ENCODE measurements at regions not wholly inside any gene's neighbourhood (a gene's known extent, or its start where the extent isn't known, plus 50 kb on each side); places are given as distances from the start of the nearest gene placed in this dataset.

DNA sequence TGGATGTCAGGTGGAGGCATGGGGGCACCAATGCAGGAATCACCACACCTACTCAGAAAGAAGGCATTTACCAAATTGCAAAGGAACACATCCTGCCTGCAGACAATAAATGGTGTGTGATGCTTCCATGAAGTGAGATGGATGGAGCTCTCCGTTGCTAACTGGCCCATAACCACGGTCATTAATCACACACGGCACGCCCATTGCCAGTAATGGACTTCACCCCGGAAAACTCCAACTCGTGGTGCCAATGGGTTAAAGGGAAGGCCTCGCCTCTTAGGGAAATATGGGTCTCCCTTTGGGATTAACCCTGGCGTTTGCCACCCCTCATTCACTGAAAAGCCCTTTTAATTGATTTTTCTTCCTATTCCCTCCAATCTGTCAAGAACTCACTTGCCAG is 443.1 kb upstream of the DAB1 start:
- Histone ChIP-seq H3K4me1 (ENCODE audit: control insufficient read depth, insufficient read depth, low read length, unreplicated experiment) (no peaks in the 10 kb centered on the region), H3K79me2 (ENCODE audit: control insufficient read depth, insufficient read depth, low read length, unreplicated experiment) (no peaks in the 10 kb centered on the region), H2AFZ (ENCODE audit: low read length, unreplicated experiment) (no peak overlapping the region), H3K27me3 (ENCODE audit: insufficient read depth, low read length) (no peaks in the 10 kb centered on the region), H3K36me3 (ENCODE audit: insufficient read depth, low read length) (no peaks in the 10 kb centered on the region), H3K27ac (ENCODE audit: low read depth, low read length) (no peak overlapping the region), H3K4me3 (ENCODE audit: low read depth, low read length) (no peak overlapping the region)

GRCh38 chr1:57860931-57861565 is 437.2 kb upstream of the DAB1 start:
- H3K27ac ChIP-seq (ENCODE audit: low read depth, low read length), result no peak overlapping the region
- H3K4me3 ChIP-seq (ENCODE audit: low read depth, low read length), result no peak overlapping the region
- H3K36me3 ChIP-seq (ENCODE audit: insufficient read depth, low read length), result no peaks in the 10 kb centered on the region
- H3K27me3 ChIP-seq (ENCODE audit: insufficient read depth, low read length), result no peaks in the 10 kb centered on the region
- no peak overlapping the region for H2AFZ ChIP-seq (ENCODE audit: low read length, unreplicated experiment)
- H3K4me1 ChIP-seq (ENCODE audit: control insufficient read depth, insufficient read depth, low read length, unreplicated experiment), result no peaks in the 10 kb centered on the region
- H3K79me2 ChIP-seq (ENCODE audit: control insufficient read depth, insufficient read depth, low read length, unreplicated experiment), result no peaks in the 10 kb centered on the region

GRCh38 chr1:57860325-57860724 is 436.5 kb upstream of the DAB1 start:
- Histone ChIP-seq H3K4me3 (ENCODE audit: low read depth, low read length) (no peak overlapping the region), H3K79me2 (ENCODE audit: control insufficient read depth, insufficient read depth, low read length, unreplicated experiment) (no peaks in the 10 kb centered on the region)

GRCh38 chr1:57858740-57859139 is 434.9 kb upstream of the DAB1 start:
- H3K36me3 ChIP-seq (ENCODE audit: insufficient read depth, low read length), result no peaks in the 10 kb centered on the region
- H3K79me2 ChIP-seq (ENCODE audit: control insufficient read depth, insufficient read depth, low read length, unreplicated experiment), result no peaks in the 10 kb centered on the region
- H2AFZ ChIP-seq (ENCODE audit: low read length, unreplicated experiment), result no peak overlapping the region
- no peak overlapping the region for H3K4me3 ChIP-seq (ENCODE audit: low read depth, low read length)
- no peak overlapping the region for H3K27ac ChIP-seq (ENCODE audit: low read depth, low read length)
- no peaks in the 10 kb centered on the region for H3K4me1 ChIP-seq (ENCODE audit: control insufficient read depth, insufficient read depth, low read length, unreplicated experiment)
- no peaks in the 10 kb centered on the region for H3K27me3 ChIP-seq (ENCODE audit: insufficient read depth, low read length)

More at GRCh38 chr1:57860325-57860724, 436.5 kb upstream of the DAB1 start:
- no peaks in the 10 kb centered on the region for H3K27me3 ChIP-seq (ENCODE audit: insufficient read depth, low read length)
- H3K4me1 ChIP-seq (ENCODE audit: control insufficient read depth, insufficient read depth, low read length, unreplicated experiment), result no peaks in the 10 kb centered on the region
- no peak overlapping the region for H2AFZ ChIP-seq (ENCODE audit: low read length, unreplicated experiment)
- no peaks in the 10 kb centered on the region for H3K36me3 ChIP-seq (ENCODE audit: insufficient read depth, low read length)
- no peak overlapping the region for H3K27ac ChIP-seq (ENCODE audit: low read depth, low read length)

DNA sequence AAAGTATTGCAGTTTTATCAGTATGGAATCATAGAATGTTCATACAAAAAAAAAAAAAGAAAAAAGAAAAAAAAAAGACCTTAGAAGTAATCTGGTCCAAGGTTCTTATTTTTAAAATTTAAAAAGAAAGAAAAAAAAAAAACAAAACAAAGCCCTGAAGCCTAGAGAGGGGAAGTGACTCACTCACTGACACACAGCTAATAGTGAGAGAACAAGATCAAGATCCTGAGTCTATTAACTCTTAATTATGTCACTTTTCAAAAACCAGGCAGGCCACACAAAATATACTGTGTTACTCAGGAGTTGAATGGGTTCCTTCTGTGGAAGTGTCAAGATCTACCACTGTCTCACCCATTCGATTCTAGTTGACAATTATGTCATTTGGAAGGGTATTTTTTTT is 433.9 kb upstream of the DAB1 start:
- Histone ChIP-seq H2AFZ (ENCODE audit: low read length, unreplicated experiment) (no peak overlapping the region), H3K4me3 (ENCODE audit: low read depth, low read length) (no peak overlapping the region), H3K79me2 (ENCODE audit: control insufficient read depth, insufficient read depth, low read length, unreplicated experiment) (no peaks in the 10 kb centered on the region), H3K4me1 (ENCODE audit: control insufficient read depth, insufficient read depth, low read length, unreplicated experiment) (no peaks in the 10 kb centered on the region), H3K27ac (ENCODE audit: low read depth, low read length) (no peak overlapping the region), H3K36me3 (ENCODE audit: insufficient read depth, low read length) (no peaks in the 10 kb centered on the region), H3K27me3 (ENCODE audit: insufficient read depth, low read length) (no peaks in the 10 kb centered on the region)

DNA sequence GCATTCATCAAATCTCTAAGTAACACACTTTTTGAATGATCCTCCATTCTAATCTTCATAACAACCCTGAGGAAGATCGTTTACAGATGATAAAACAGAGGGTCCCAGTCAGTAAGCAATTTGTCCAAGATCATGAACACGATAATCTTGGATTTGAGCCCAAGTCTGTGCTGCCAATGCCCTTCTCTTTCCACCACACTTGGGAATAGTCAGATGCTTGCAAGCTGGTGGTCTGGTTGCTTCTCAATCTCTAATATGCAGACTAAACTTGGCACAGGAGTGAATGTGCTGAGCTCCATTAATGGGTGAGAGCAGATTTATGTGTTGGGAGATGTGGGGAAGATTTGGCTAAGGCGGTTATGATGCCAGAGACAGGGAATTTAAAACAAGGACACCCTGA is 430.6 kb upstream of the DAB1 start:
- no peaks in the 10 kb centered on the region for H3K79me2 ChIP-seq (ENCODE audit: control insufficient read depth, insufficient read depth, low read length, unreplicated experiment)
- H3K27me3 ChIP-seq (ENCODE audit: insufficient read depth, low read length), result no peaks in the 10 kb centered on the region
- no peaks in the 10 kb centered on the region for H3K36me3 ChIP-seq (ENCODE audit: insufficient read depth, low read length)
- no peak overlapping the region for H2AFZ ChIP-seq (ENCODE audit: low read length, unreplicated experiment)
- H3K27ac ChIP-seq (ENCODE audit: low read depth, low read length), result no peak overlapping the region
- no peaks in the 10 kb centered on the region for H3K4me1 ChIP-seq (ENCODE audit: control insufficient read depth, insufficient read depth, low read length, unreplicated experiment)
- no peak overlapping the region for H3K4me3 ChIP-seq (ENCODE audit: low read depth, low read length)

GRCh38 chr1:57850176-57850940 is 426.5 kb upstream of the DAB1 start:
- Histone ChIP-seq H3K4me1 (ENCODE audit: control insufficient read depth, insufficient read depth, low read length, unreplicated experiment) (peaks cover 2% of the 10 kb centered on the region), H3K4me3 (ENCODE audit: low read depth, low read length) (no peak overlapping the region), H3K36me3 (ENCODE audit: insufficient read depth, low read length) (no peaks in the 10 kb centered on the region), H3K27ac (ENCODE audit: low read depth, low read length) (no peak overlapping the region), H3K79me2 (ENCODE audit: control insufficient read depth, insufficient read depth, low read length, unreplicated experiment) (no peaks in the 10 kb centered on the region), H2AFZ (ENCODE audit: low read length, unreplicated experiment) (no peak overlapping the region), H3K27me3 (ENCODE audit: insufficient read depth, low read length) (no peaks in the 10 kb centered on the region)

DNA sequence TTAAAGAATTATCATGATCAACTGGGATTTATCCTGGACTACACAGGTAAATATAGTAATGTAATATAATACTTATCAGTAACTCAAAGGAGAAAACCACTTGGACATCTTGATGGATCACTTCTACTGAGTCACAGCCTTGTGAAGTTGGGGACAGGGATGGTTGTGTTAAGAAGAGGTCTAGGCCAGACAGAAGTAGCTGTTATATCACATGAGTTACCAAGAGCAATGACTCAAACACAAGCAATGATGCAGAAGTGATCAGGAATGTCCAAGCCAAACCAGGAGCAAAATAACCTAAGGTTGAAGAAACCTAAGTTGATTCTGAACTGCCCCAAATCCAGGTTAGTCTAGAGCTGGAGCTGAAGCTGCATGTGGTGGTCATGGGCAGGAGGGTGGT is 424.5 kb upstream of the DAB1 start:
- no peak overlapping the region for H3K27ac ChIP-seq (ENCODE audit: low read depth, low read length)
- no peak overlapping the region for H2AFZ ChIP-seq (ENCODE audit: low read length, unreplicated experiment)

DNA sequence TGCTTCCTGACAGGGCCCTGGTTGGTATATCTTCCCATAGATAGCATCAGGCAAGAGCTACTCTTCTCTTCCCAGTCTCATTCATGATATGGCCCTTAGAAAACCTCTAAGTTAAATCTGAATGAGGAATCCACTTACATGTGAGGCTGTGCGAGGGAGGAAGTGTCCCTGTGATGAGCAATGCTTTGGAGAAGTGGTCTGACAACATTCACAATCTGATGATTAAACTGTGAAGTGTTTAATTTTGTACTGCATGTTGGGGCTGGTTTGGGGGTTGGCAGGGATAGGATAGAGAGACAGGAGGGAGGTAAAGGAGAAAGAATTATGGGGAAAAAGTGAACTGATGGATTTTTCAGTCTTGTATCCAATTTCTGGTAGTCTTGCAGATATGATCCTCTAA is 421.2 kb upstream of the DAB1 start:
- no peaks in the 10 kb centered on the region for H3K79me2 ChIP-seq (ENCODE audit: control insufficient read depth, insufficient read depth, low read length, unreplicated experiment)
- H3K36me3 ChIP-seq (ENCODE audit: insufficient read depth, low read length), result no peaks in the 10 kb centered on the region
- H3K27me3 ChIP-seq (ENCODE audit: insufficient read depth, low read length), result no peaks in the 10 kb centered on the region
- no peak overlapping the region for H2AFZ ChIP-seq (ENCODE audit: low read length, unreplicated experiment)
- peak overlapping the region; percentile 39; the same call in 1 of the 2 replicates for H3K27ac ChIP-seq (ENCODE audit: low read depth, low read length)
- H3K4me1 ChIP-seq (ENCODE audit: control insufficient read depth, insufficient read depth, low read length, unreplicated experiment), result peaks cover 10% of the 10 kb centered on the region
- H3K4me3 ChIP-seq (ENCODE audit: low read depth, low read length), result no peak overlapping the region

More for the DNA sequence above, 424.5 kb upstream of the DAB1 start:
- Histone ChIP-seq H3K4me1 (ENCODE audit: control insufficient read depth, insufficient read depth, low read length, unreplicated experiment) (peaks cover 10% of the 10 kb centered on the region), H3K27me3 (ENCODE audit: insufficient read depth, low read length) (no peaks in the 10 kb centered on the region), H3K79me2 (ENCODE audit: control insufficient read depth, insufficient read depth, low read length, unreplicated experiment) (no peaks in the 10 kb centered on the region), H3K4me3 (ENCODE audit: low read depth, low read length) (no peak overlapping the region), H3K36me3 (ENCODE audit: insufficient read depth, low read length) (no peaks in the 10 kb centered on the region)

GRCh38 chr1:57844382-57844980 is 420.6 kb upstream of the DAB1 start:
- Histone ChIP-seq H3K36me3 (ENCODE audit: insufficient read depth, low read length) (no peaks in the 10 kb centered on the region), H3K4me1 (ENCODE audit: control insufficient read depth, insufficient read depth, low read length, unreplicated experiment) (peaks cover 10% of the 10 kb centered on the region), H3K79me2 (ENCODE audit: control insufficient read depth, insufficient read depth, low read length, unreplicated experiment) (no peaks in the 10 kb centered on the region), H3K27me3 (ENCODE audit: insufficient read depth, low read length) (no peaks in the 10 kb centered on the region), H3K4me3 (ENCODE audit: low read depth, low read length) (no peak overlapping the region), H2AFZ (ENCODE audit: low read length, unreplicated experiment) (no peak overlapping the region), H3K27ac (ENCODE audit: low read depth, low read length) (peak overlapping the region; percentile 39)

DNA sequence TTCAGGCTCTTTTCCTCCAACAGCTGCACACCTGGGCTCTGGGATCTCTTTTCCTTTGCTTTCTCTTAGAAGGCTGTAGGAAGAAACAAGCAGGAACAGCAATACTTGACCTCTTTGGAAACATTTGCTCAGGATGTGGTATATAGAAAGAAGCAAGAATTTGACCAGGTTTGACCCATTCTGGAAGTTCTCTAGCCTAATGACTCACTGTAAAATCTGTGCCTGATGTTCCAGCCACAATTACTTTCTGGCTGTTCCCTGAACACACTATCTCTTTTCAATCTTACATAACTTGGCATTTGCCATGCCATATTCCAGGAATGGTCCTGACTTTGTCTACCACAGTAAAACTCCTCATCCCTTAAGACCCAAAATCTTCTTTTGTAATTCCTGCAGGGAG is 419.9 kb upstream of the DAB1 start:
- Histone ChIP-seq H3K36me3 (ENCODE audit: insufficient read depth, low read length) (no peaks in the 10 kb centered on the region), H3K27ac (ENCODE audit: low read depth, low read length) (peak overlapping the region; percentile 11; the same call in 1 of the 2 replicates), H3K4me1 (ENCODE audit: control insufficient read depth, insufficient read depth, low read length, unreplicated experiment) (peaks cover 10% of the 10 kb centered on the region), H3K79me2 (ENCODE audit: control insufficient read depth, insufficient read depth, low read length, unreplicated experiment) (no peaks in the 10 kb centered on the region), H3K4me3 (ENCODE audit: low read depth, low read length) (no peak overlapping the region), H3K27me3 (ENCODE audit: insufficient read depth, low read length) (no peaks in the 10 kb centered on the region), H2AFZ (ENCODE audit: low read length, unreplicated experiment) (no peak overlapping the region)

All from ACC112 (cell line).